Psoas muscle (tissue), 7 donors: ENCODE measurements at regions not wholly inside any gene's neighbourhood (a gene's known extent, or its start where the extent isn't known, plus 50 kb on each side); places are given as distances from the start of the nearest gene placed in this dataset.

Experiments
- ATAC-seq, 4 donors: fragments of 200-7000 bp; cut with Tn5 transposase; one replicate each; pipeline ENCODE4 v1.9.1; 2020; ENCODE audit warnings: moderate library complexity in 3 of 4, mild to moderate bottlenecking in 2 of 4
- DNase-seq, 2 donors: peaks; one replicate each; pipeline ENCODE4 v3.0.0-alpha.2; 2020
- H3K27ac ChIP-seq: fragments of 200-600 bp; one replicate; pipeline ENCODE4 v1.8.0; 2022
- H3K27me3 ChIP-seq, 3 donors: fragments of 200-600 bp in 1 of 3; one replicate each; pipeline versions ENCODE4 v1.6.1 to v1.8.0; 2013 to 2022; ENCODE audit warnings: low read length in 2 of 3, mild to moderate bottlenecking in 2 of 3, moderate library complexity in 1 of 3; ENCODE audit not compliant: insufficient read depth in 3 of 3
- H3K36me3 ChIP-seq, 2 donors: fragments of 200-600 bp in 1 of 2; one replicate each; pipeline versions ENCODE4 v1.6.1 to v1.8.0; 2013 to 2022; ENCODE audit warnings: low read depth in 1 of 2, mild to moderate bottlenecking in 1 of 2, moderate library complexity in 1 of 2; ENCODE audit not compliant: insufficient read depth in 1 of 2
- H3K4me1 ChIP-seq: fragments of 200-600 bp; one replicate; pipeline ENCODE4 v1.8.0; 2022
- H3K4me3 ChIP-seq: fragments of 200-600 bp; one replicate; pipeline ENCODE4 v1.8.0; 2022; ENCODE audit warnings: mild to moderate bottlenecking
- H3K9me3 ChIP-seq: fragments of 200-600 bp; one replicate; pipeline ENCODE4 v1.8.0; 2022
- WGBS, 3 donors: extraction: QIAGEN DNeasy Blood & Tissue Kit; methylation state at CpG; one replicate each; pipeline versions ENCODE4 v1.1.6 to v1.1.7; 2013; 5-methylcytosine and 5-hydroxymethylcytosine counted together
- intact Hi-C, 2 donors: fragments of 100-400 bp; cut with DNase I; formaldehyde crosslinking; loops; one replicate each; pipeline versions ENCODE4 v1.11.0 to v1.14.2; 2022
- TF ChIP-seq, protein P1 (sequence below): fragments of 200-600 bp; IDR thresholded peaks from one replicate; pipeline ENCODE4 v1.8.0; 2022; ENCODE audit warnings: antibody characterized with exemption
- donor health status: healthy with polysubstance abuse.
- donor health status: DM: no; HTN: no; CAD: no; lungs with moderate emphysema.
- donor health status: Bipolar disorder and iron deficiency.
- donor health status: healthy.
- donor health status: DM: yes; HTN: yes; CAD: no.
- donor health status: DM: no; HTN: no; CAD: no.
- donor health status: DM: yes; HTN: yes; CAD: no.

DNA sequence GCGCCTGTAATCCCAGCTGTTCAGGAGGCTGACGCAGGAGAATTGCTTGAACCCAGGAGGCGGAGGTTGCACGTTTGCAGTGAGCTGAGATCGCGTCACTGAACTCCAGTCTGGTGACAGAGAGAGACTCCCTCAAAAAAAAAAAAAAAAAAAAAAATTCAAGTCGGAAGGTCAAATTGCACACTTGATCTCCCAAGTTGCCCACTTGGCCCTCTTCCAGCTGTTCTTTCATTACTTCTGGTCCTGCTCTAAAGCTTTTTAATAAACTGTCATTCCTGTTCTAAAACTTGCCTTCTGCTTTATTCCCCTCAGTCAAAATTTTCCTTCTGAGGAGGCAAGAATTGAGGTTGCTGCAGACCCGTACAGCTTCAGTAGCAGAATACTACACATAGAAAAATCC lies 2358.0 kb downstream of the ARAP2 start:
- DNase-seq = no peak
- TF ChIP-seq, protein P1, sequence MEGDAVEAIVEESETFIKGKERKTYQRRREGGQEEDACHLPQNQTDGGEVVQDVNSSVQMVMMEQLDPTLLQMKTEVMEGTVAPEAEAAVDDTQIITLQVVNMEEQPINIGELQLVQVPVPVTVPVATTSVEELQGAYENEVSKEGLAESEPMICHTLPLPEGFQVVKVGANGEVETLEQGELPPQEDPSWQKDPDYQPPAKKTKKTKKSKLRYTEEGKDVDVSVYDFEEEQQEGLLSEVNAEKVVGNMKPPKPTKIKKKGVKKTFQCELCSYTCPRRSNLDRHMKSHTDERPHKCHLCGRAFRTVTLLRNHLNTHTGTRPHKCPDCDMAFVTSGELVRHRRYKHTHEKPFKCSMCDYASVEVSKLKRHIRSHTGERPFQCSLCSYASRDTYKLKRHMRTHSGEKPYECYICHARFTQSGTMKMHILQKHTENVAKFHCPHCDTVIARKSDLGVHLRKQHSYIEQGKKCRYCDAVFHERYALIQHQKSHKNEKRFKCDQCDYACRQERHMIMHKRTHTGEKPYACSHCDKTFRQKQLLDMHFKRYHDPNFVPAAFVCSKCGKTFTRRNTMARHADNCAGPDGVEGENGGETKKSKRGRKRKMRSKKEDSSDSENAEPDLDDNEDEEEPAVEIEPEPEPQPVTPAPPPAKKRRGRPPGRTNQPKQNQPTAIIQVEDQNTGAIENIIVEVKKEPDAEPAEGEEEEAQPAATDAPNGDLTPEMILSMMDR = no peak
- no peak overlapping the region for H3K4me3 ChIP-seq
- no peak overlapping the region for H3K27ac ChIP-seq
- 51 to 56% (median 52%) methylated on average over 7 to 8 of the region's 8 CpGs for WGBS, 3 donors
- no peaks in the 10 kb centered on the region for H3K27me3 ChIP-seq
- no peaks in the 10 kb centered on the region for H3K9me3 ChIP-seq
- no peaks in the 10 kb centered on the region for H3K4me1 ChIP-seq
- no peaks in the 10 kb centered on the region for H3K36me3 ChIP-seq
- ATAC-seq = no peak
- intact Hi-C loops = no loop called here

DNA sequence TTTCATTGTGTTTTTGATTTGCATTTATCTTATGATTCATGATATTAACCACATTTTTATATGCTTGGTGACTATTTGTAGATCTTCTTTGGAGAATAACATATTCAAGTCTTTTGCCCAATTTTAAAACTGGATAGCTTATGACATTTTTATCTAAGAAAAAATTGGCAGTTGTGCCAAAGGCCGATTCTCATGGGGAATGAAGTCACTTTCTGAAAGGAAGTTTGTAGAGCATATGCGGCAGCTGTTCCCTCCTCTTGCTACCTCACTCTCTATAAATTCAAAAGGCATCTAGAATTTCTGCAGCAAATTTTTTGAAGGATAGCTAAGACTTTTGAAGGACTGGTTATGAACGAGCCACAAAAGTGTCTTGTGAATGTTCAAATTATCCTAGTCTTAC lies 2353.5 kb downstream of the ARAP2 start:
- intact Hi-C loops = no loop called here
- Histone ChIP-seq H3K27me3 (no peaks in the 10 kb centered on the region), H3K36me3 (no peaks in the 10 kb centered on the region), H3K9me3 (no peaks in the 10 kb centered on the region), H3K4me1 (no peaks in the 10 kb centered on the region), H3K4me3 (no peak overlapping the region), H3K27ac (no peak overlapping the region)
- no peak for DNase-seq
- 7 to 20% (median 17%) methylated on average over 3 of the region's 3 CpGs for WGBS, 3 donors
- no peak for ATAC-seq
- TF ChIP-seq, protein P1 = no peak

DNA sequence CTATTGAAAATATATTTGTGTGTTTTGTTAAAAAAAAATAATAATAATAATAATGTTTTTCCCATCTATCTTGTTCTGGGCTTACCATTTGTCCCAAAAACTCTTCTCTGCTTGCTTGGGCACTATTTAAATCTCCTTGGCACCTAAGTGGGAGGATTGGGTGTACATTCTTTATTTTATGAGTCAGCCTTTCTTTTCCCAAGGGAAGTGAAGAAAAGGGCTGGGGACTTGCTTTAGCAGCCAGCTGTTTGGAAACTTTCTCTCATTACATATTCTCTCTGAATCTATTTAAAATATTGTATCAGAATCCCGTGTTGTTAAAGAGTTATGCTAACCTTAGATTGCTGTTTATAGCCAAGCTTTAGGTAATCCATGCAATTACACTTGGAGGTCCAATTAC lies 2332.4 kb downstream of the ARAP2 start:
- WGBS, 3 donors = 7 to 18% (median 18%) methylated on average over 1 of the region's 1 CpG
- Histone ChIP-seq H3K27me3 (no peaks in the 10 kb centered on the region), H3K9me3 (no peaks in the 10 kb centered on the region), H3K4me3 (no peak overlapping the region), H3K4me1 (no peaks in the 10 kb centered on the region), H3K36me3 (no peaks in the 10 kb centered on the region), H3K27ac (no peak overlapping the region)
- intact Hi-C loops = no loop called here
- no peak for DNase-seq
- TF ChIP-seq, protein P1 = no peak
- ATAC-seq = no peak

DNA sequence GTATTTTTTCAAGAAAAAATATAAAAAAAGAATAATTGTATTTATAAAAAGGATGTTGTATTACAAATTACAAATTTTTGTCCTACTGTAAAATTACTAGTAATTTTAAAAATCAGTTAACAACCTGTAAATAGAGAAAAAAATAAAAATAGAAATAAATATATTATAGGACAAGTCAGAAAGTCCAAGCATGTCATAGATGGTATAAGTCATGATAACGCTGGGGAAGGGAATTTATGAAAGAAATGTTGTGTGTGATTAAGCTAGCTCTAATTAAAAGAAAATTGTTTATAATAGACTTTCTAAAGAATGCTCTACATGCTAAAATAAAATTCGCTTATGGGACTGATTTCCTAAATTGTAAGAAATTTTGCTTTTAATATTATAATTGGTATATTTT lies 2329.9 kb downstream of the ARAP2 start:
- intact Hi-C loops = no loop called here
- H3K4me1 ChIP-seq = no peaks in the 10 kb centered on the region
- no peak for DNase-seq
- no peaks in the 10 kb centered on the region for H3K27me3 ChIP-seq
- TF ChIP-seq, protein P1 = no peak
- no peak overlapping the region for H3K4me3 ChIP-seq
- no peak overlapping the region for H3K27ac ChIP-seq
- H3K36me3 ChIP-seq = no peaks in the 10 kb centered on the region
- ATAC-seq = no peak
- WGBS, 3 donors = 66 to 69% (median 68%) methylated on average over 2 of the region's 2 CpGs
- H3K9me3 ChIP-seq = no peaks in the 10 kb centered on the region

DNA sequence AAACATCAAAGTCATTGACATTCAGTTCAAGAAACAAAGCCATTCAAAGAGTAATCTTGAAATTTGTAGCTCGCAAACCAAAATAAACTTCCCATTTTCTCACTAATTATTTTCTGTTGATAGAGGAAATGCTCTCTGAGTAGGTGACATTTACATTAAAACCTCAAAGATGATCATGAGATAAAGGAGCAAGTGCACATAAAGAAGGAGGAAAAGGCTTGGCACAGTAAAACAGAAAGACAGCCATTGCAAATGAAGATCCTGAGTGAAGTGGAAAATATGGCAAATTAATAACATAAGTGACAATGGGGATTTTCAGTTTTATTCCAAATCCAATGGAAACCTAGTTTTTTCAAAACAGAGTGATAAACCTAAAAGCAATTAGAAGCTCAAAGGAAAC lies 2320.8 kb downstream of the ARAP2 start:
- 94 to 98% (median 94%) methylated on average over 1 of the region's 1 CpG for WGBS, 3 donors
- Histone ChIP-seq H3K36me3 (no peaks in the 10 kb centered on the region), H3K4me1 (no peaks in the 10 kb centered on the region), H3K27ac (no peak overlapping the region), H3K4me3 (no peak overlapping the region), H3K27me3 (no peaks in the 10 kb centered on the region), H3K9me3 (peaks cover 3% of the 10 kb centered on the region)
- TF ChIP-seq, protein P1 = no peak
- intact Hi-C loops = no loop called here
- ATAC-seq = no peak
- DNase-seq = no peak
